Inflammatory macrophage (primary cell): ENCODE measurements at regions not wholly inside any gene's neighbourhood (a gene's known extent, or its start where the extent isn't known, plus 50 kb on each side); places are given as distances from the start of the nearest gene placed in this dataset.

ENCODE experiments used
- DNase-seq, 2 donors: peaks; one replicate each; pipeline ENCODE4 v3.0.0-alpha.2; 2020 to 2022

DNA sequence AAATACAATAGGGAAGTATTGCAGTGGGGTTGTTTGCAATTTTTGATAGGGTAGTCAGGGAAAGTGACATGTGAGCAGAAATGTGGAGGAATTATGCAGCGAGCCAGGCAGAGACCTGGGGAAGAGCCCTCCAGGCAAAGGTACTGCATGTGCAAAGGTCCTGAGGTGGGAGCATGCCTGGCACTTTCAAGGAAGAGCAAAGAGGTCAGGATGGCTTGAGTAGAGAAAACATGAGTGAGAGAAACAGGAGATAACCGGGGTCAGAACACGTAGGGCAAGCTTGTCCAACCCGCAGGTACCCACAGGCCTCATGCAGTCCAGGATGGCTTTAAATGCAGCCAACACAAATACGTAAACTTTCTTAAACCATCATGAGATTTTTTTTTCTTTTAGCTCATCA is 71.0 kb downstream of the COQ2 start:
- no peak for DNase-seq

DNA sequence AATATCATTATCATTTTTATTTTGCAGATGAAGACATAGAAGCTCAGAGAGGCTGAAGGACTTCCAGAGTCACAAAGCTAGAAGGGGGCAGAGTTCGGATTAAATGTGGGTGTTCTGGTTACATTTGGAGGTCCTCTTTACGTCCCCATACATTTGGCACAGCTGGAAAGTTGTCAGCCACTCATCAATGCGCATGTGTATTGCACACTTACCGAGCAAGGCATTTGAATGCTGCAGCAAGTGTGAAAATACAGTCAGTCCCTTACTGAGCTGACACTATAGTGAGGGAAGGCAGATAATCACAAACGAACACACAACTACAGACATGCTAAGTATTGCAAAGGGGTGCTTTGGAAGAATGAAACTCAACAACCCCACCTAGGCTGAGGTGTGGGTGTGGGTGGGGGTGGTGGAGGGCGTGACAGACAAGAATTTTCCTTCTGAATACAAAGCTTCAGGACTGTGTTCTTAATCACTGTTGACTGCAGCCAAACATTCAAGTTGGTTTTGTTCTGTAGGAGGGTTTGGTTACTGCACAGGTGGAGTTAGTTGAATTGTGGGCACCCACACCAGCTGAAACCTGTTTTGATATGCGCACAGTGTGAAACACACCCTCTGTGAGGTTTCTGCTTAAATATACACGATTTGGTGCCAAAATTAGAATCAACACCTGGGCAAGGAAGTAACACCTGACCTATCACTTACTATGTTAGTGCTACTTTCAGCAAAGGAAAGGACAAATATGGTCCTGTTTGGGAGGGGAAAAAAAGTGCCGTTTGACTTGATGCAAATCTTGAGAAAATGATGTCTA is 72.4 kb downstream of the COQ2 start:
- DNase-seq: no peak

DNA sequence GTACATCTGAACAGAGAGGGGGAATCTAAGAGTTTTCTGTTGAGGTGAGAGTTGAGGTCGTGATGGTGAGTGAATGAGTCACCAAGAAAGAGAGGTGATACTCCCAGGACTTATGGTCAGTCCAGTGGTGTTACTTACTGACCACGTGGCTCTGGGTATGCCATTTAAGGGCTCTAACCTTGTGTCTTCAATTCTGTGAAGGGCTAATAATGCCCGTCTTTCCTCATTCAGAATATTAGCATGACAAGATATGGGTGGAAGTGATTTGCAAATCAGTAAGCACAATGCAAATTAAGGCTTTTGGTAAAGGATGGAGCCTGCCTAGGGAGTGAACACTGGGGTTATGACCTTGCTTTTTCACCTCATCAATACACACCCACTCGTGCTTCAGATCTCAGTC is 75.2 kb downstream of the COQ2 start:
- no peak for DNase-seq

DNA sequence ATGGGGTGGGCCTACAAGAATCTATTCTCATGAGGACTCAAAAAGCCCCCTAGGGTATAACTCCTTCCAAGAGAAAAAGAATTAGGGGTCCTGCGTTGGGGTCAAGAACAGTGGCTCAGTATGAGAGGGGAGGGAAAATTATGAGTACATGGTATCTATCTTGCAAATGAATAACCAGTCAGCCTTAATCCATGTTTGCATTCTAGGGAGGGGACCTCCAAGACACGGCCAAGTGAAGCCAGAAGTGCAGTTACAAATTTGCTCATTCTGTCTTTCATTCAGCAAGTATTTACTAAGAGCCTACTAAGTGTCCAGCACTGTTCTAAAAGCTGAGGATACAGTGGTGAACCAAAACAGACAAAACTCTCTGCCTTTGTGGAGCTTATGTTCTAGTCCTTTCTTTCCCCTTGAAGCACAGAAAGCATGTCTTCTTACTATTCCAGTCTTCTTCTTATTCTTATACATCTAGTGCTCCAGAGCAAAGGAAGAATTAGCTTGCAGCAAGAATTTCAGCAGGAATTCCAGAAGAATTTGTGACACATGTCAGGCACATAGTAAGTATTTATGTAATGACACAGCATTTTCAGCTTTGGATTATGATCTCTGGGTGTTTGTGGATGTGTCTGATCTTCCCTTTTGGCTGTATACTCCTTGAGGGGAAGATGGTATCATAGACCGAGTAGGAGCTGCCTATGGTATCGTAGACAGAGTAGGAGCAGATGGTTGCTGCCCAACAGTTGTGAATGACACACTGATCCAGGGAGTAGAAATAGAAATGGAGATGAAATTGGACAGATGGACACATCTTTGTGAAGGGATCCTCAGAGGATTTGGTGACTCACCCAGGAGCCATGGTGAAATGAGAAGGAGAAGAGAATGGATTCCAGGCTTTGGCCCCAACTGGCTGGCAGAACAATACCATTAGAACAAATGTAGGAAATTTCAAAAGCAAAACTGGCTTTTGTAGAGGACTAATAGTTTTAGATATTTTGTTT is 75.9 kb downstream of the COQ2 start:
- no peak for DNase-seq

DNA sequence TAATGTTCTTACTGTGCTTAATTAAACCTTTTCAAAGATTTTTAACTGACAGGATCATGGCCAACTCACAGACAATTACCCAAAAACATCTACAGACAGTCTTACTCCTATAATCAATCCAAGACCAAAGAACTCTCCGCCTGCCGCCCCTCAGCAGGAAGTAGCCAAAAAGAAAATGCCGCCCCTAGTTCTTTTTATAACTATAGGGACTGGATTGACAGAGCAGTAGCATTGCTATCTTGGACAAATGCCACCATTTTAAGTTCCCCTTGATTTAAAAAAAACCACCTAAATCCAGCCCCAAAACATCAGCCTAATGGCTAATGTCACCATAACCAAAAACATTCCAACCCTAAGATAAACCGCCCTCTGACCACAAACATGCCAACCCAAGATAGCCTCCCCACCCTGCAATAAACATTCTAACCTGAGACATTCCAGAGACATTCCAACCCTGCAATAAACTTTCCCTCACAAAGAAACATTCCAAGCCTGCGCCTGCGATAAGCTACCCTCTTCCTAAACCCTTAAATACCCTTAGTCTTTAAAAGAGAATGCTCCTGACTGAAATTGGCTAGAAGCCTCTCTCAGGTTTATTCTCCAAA is 77.0 kb downstream of the COQ2 start:
- DNase-seq: no peak

DNA sequence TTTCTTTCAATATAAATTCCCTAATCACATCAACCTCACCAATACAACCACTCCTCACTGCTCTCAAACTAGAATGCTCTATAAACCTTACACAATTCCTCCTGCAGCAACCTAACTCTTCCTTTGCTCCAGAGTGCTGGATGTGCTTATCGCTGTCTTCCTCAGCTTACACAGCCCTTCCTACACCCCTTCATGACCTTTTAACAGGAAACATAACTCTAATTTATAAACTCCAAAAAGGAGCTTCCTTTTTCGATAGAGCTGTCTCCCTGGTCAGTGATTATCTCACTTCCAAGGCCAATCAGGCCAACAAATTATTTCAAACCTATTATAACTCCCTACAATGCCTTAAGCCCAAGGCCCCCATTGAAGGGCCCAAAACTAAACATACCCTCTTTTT is 78.8 kb downstream of the COQ2 start:
- DNase-seq: peak; percentile 11 to 28

DNA sequence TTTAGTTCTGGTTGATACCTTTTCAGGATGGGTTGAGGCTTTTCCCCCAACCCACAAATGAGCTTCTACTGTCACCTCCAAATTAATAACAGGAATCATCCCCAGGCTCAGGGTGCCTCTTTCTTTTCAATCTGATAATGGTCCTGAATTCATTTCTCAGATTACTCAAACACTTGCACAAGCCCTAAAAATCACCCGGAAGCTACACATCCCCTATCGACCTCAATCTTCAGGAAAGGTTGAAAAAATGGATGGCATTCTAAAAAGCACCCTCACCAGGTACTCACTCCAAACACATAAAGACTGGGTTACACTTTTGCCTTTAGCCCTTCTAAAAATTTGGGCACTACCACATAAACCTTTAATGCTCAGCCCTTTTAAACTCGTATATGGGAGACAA is 79.9 kb downstream of the COQ2 start:
- no peak for DNase-seq

DNA sequence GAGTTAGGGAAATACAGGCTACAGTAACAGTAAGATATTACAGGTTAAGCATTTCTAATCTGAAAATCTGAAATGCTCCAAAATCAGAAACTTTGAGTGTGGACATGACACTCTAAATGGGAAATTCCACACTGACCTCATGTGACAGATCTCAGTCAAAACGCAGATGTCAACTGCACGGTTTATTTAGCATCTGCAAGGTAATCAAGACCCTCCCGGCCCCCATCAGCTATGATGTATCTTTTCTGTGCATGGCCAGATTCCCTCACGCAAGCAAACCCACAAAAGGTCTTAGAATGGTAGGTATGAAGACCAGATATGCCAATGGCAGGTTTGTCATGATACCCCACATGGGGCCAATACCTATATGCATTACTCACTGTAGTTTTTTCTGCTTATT is 82.8 kb downstream of the COQ2 start:
- no peak for DNase-seq

DNA sequence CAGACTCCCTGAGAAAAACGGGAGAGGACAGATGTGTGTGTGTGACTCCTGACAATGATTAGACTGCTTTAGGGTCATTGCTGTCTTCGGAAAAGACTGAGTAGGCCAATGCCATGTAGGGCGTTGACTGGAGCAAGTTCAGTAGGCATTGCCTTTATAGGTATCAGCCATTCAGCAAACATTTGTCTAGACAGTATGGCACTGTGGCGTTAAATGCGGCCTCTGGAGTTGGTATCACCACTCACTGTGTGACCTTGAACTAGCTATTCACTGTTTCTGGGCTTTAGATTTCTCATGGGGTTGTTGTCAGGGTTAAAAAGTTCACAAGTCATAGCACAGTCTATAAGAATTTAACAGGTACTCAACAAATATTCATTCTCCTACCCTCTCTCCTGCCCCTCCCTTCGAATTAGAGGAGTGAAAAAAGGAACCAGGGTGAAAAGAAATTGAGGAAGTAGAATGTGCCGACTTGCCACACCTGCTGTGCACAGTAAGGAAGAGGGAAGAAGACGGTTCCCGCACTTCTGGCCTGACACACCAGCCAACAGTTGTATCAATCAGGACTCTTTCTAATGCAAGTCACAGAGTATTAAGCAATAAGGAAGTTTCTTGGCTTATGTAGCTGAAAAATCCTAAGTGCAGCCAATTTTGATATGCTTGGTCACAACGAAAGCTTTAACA is 83.2 kb upstream of the PLAC8 start:
- DNase-seq: peak; percentile 77 to 91

DNA sequence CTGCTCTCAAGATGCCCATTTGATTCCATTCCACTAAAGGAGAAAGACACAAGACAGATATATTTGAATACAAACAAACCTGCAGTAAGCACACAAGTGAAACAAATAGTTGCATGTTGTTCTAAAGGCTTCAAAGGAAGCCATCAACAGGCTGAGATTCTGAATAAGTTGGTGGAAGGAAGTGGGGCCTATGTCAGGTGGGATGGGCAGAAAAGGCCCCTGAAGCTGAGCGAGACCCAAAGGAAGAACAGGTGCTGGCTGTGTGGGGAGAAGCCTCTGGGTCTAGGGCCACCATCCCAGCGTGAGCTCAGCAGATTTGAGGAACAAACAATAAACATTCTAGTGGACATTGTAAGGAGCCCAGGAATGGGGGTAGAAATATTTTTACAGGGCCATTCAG is 82.4 kb upstream of the PLAC8 start:
- DNase-seq: no peak

DNA sequence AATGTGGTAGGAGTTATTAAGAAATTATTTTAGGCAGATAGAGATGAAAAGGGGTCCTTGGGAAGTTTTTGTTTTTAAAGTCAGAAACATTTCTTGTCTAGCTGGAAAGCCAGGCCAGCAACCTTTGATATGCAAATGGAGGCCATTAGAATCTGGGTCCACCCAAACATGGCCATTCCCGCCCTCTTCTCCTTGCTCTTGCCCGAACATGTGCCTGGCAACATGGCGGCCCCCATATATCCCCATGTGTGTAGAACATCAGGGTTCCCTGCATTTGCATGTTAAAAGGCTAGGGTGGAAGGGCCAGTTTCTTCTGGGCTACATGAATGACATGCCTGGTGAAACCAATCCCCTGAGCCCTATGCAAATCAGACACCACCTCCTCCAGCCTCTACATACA is 80.7 kb upstream of the PLAC8 start:
- no peak for DNase-seq

DNA sequence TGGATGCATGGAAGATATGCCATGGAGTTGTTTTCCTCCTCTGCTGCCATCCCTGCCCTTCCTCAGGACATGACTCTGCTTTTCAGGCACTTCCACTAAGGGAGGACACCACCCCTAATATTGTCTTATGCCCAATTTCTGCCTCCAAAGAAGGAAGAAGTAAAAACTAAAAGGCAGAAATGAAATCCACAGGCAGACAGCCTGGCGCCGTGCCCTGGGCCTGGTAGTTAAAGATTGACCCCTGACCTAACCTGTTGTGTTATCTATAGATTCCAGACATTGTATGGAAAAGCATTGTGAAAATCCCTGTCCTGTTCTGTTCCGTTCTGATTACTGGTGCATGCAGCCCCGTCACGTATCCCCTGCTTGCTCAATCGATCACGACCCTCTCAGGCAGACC is 80.1 kb upstream of the PLAC8 start:
- peak in 1 of 2 donors; percentile 50 for DNase-seq

DNA sequence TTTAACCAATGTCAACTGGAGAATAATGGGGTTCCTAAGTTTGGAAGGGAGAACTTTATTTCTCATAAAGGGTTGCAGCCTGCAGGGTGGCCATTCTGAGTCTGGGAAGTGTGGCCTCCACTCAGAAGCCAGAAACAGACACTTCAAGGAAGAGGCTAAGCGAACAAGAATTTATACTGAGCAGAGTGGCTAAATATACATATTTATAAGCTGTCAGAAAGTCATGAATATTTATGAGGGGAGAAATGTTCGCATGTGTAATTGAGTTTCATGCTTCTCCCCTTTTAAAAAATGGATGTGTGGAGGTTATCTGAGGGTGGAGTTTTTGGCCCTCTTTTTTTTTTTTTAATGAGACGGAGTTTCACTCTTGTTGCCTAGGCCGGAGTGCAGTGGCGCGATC is 78.1 kb upstream of the PLAC8 start:
- no peak for DNase-seq

DNA sequence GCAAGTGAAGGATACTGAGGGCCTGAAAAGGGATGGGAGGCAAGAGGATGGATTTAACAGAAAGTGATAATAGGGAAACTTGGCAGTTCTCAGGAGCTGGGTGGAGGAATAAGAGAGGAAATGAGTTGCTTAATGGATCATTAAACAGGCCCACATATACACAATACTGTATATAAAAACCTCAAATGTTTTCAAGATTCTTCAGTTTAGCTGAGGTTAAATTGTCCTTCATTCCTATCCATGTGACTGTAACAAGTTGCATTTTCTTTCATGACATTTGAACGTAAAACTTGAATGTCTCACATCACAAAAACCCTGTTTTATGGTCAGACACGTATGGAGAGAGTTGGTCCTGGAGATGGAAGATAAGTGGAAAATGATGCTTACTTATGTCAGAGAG is 76.5 kb upstream of the PLAC8 start:
- DNase-seq: no peak

DNA sequence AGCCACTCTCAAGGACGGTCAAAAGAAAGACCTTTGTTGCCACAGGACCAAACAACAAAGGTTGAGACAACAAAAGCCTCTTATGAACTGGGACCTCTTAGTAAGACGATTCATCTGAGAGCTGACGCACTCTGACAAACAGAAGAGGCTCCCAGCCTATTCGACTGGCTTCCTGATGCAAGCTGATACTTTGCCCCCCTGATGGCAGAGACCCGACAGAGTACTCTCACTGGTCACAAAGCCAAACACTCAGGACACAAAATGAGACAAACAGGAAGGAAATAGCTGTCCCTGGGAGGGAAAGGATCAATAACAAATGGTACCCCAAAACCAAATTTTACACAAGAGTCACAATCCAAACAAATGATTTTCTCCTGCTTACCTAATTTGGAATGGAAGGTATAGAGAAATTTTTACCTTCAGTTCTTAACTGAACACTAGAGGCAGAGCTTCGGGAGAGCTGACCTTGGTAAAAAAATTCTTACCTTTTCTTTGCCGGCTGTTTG is 75.2 kb upstream of the PLAC8 start:
- no peak for DNase-seq

DNA sequence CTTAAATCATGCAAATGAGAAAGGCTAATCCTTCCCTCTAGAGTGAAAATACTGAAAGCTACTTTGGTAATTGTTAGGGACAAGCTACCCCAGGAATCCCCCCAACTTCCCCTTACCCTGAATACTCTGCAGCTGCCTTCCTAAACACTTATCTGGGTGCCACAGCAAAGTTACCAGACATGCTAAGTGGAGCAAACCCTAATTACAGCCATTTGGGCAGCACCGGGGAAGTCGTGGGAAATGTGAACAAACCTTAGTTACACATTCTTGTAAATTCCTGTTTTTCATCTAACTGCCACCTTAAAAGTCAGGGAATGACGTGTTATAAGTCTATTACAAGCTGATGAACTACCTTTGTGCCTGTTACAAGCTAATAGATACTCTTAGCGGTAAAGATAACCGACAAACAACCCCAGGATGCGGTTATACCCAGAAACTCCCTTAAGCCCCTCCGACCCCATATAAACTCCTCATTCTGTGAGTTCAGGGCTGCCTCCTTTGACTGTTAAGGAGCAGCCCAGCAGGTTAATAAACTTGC is 66.0 kb upstream of the PLAC8 start:
- DNase-seq: peak; percentile 11 to 22

DNA sequence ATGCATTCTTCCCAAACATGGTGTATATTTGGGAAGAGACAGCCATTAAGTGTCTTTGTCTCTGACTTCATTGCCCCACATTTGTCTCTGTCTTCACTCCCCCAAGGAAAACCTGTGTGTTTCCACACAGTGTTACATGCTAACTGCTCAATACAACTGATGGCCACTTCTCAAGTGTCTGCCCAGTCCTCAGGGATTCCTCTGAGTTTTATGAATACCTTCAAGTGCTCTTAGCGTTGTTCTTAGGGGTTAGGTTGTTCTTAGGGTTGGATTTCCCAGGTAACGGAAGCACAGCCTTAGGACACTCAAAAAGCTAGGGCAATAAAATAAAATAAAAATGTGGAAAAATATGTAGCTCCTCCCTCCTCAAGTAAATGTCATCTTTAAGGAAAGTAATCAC is 64.7 kb upstream of the PLAC8 start:
- DNase-seq: no peak

DNA sequence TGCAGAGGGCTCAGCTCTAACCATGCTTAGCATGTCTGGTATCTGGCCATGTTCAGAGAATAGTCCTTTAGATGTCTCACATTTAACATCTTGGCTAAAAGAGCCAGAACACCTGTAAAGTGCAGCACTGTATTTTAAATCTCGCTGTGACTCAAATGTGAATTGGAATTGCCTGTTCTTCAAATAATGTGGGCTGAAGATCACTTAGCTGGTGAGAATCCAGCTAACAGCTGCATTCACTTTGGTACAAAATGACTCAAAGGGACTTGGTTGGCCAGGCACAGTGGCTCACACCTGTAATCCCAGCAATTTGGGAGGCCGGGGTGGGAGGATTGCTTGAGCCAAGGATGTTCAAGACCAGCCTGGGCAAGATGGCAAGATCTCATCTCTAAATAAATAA is 63.5 kb upstream of the PLAC8 start:
- no peak for DNase-seq

DNA sequence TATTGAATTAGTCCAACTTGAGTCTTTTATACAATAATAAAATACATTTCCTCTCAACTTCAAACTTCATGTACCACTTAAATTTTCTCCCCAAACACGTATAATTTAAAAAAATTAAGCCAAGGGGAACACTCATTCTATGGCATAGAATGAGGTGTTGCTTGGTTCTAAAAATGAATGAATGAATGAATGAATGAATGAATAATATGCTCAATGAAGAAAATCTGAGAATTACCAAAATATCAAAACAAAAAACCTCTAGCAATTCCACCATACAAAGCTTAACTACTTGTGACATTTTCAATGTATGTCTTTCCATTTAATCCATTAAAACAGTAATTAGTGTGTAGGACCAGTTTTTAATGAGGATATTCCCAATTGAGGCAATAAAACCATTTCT is 62.7 kb upstream of the PLAC8 start:
- DNase-seq: no peak

DNA sequence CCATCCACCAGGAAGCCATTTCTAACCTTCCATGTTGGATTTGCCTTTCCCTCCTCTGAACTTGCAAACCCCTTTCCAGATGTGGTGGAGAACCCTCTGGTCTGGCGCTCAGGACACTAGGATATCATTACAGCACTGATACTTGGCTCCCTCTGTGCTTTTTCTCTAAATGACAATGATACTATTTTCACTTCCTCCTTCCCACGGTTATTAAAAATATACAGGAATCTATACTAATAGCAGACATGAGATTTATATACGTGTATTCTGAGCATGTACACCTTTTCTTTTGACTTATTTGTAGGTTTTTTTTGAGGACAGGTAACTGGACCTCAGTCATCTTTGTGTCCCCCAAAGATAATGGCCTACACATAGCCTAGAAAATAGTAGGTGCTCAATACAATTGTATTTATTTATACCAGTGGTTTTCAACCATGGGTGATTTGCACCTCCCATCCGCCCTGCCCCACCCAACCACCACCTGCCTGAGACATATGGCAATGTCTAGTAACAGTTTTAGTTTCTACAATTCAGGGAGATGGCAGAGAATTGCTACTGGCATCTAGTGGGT is 60.4 kb upstream of the PLAC8 start:
- DNase-seq: peak in 1 of 2 donors; percentile 51

DNA sequence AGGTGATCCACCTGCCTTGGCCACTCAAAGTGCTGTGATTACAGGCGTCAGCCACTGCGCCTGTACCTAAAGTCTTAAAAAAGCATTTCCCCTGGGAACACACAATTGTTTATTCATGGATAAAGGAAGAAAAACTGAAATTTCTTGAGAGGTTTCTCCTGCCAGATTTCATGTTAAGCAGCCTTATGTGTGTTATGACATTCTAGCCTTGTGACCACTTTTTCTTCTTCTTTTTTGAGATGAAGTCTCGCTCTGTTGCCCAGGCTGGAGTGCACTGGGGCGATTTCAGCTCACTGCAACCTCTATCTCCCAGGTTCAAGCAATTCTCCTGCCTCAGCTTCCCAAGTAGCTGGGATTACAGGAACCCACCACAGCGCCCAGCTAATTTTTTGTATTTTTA is 57.8 kb upstream of the PLAC8 start:
- peak; percentile 53 to 60 for DNase-seq
